NK-92 treated with Interleukin-12 subunit alpha and Interleukin-12 subunit beta, amount 100 ng/mL, for 24 hours (cell line): ENCODE measurements at regions not wholly inside any gene's neighbourhood (a gene's known extent, or its start where the extent isn't known, plus 50 kb on each side); places are given as distances from the start of the nearest gene placed in this dataset.

Source experiments
- DNase-seq: peaks from one replicate; lab custom pipeline; 2025; lab: John Stamatoyannopoulos, UW

GRCh38 chr3:106175276-106175675, 306.5 kb upstream of the CBLB start:
- DNase-seq = no peak

GRCh38 chr3:106176734-106177133, 307.9 kb upstream of the CBLB start:
- peak; percentile 47 for DNase-seq

GRCh38 chr3:106182950-106183511, 314.2 kb upstream of the CBLB start:
- no peak for DNase-seq

- DNase-seq = no peak
These were observed 315.1 kb upstream of the CBLB start for GRCh38 chr3:106183762-106184391.

GRCh38 chr3:106184540-106185457, 316.0 kb upstream of the CBLB start:
- DNase-seq = no peak

GRCh38 chr3:106185949-106186348, 317.1 kb upstream of the CBLB start:
- DNase-seq = no peak

GRCh38 chr3:106190296-106190695, 321.5 kb upstream of the CBLB start:
- no peak for DNase-seq

- DNase-seq = no peak
These were observed 322.4 kb upstream of the CBLB start for GRCh38 chr3:106191211-106191610.

GRCh38 chr3:106191913-106192312, 323.1 kb upstream of the CBLB start:
- no peak for DNase-seq

- no peak for DNase-seq
These were observed 325.1 kb upstream of the CBLB start for GRCh38 chr3:106193876-106194275.

- no peak for DNase-seq
These were observed 325.9 kb upstream of the CBLB start for GRCh38 chr3:106194726-106195125.

- DNase-seq = no peak
These were observed 328.9 kb upstream of the CBLB start for GRCh38 chr3:106197532-106198194.

- DNase-seq = no peak
These were observed 335.5 kb upstream of the CBLB start for GRCh38 chr3:106204160-106204868.

GRCh38 chr3:106206146-106206545, 337.3 kb upstream of the CBLB start:
- DNase-seq = no peak

- no peak for DNase-seq
These were observed 337.8 kb upstream of the CBLB start for GRCh38 chr3:106206613-106207012.

GRCh38 chr3:106208251-106208650, 339.4 kb upstream of the CBLB start:
- no peak for DNase-seq

- no peak for DNase-seq
These were observed 340.2 kb upstream of the CBLB start for GRCh38 chr3:106208967-106209366.

GRCh38 chr3:106209482-106209881, 340.7 kb upstream of the CBLB start:
- no peak for DNase-seq

- no peak for DNase-seq
These were observed 342.1 kb upstream of the CBLB start for GRCh38 chr3:106210923-106211322.

- no peak for DNase-seq
These were observed 343.9 kb upstream of the CBLB start for GRCh38 chr3:106212665-106213222.

- no peak for DNase-seq
These were observed 345.1 kb upstream of the CBLB start for GRCh38 chr3:106213954-106214353.

GRCh38 chr3:106214641-106215040, 345.8 kb upstream of the CBLB start:
- no peak for DNase-seq
